ENCODE measurements at regions not wholly inside any gene's neighbourhood (a gene's known extent, or its start where the extent isn't known, plus 50 kb on each side); places are given as distances from the start of the nearest gene placed in this dataset.

GRCh38 chr12:88251798-88252197 is 109.7 kb downstream of the TMTC3 start:
- intact Hi-C loops (cut with micrococcal nuclease): no loop called here

GRCh38 chr12:88253371-88253978 is 111.4 kb downstream of the TMTC3 start:
- intact Hi-C loops (cut with micrococcal nuclease): no loop called here

DNA sequence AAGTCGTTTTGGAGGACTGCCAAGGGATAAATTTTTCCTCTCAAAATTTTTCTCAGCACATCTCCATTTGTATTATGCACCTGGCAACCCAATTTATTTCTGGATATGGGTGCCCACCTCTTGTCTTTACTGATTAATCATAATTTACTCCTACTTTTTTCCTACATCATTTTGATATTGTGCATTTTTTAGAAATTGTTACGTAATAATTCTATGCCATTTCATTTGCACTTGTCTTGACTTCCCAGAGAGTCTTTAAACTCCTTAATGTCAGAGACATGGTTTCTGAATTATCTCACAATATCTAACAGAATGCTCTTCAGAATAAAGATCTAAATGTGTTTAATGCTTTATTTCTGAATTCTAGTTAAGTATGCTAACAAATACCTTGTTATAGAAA is 113.1 kb downstream of the TMTC3 start:
- intact Hi-C loops (cut with micrococcal nuclease): no loop called here

DNA sequence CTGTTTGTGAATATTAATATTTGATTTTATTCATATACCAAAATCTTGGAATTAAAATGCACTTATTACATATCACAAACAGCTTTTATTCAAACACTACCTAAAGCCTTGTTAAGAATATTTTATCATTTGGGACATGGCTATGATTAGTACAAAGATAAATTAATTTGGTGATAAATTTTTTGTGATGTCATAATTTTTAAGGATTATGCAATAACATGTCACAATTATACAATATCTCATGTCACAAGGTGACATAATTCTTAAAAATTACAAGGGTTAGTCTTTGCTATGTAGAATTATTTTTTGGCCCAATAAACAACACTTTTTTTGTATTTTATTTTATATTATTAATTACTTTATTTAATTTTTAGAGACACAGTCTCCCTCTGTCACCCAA is 113.7 kb downstream of the TMTC3 start:
- intact Hi-C loops (cut with micrococcal nuclease): no loop called here

GRCh38 chr12:88258396-88258795 is 116.3 kb downstream of the TMTC3 start:
- intact Hi-C loops (cut with micrococcal nuclease): no loop called here

DNA sequence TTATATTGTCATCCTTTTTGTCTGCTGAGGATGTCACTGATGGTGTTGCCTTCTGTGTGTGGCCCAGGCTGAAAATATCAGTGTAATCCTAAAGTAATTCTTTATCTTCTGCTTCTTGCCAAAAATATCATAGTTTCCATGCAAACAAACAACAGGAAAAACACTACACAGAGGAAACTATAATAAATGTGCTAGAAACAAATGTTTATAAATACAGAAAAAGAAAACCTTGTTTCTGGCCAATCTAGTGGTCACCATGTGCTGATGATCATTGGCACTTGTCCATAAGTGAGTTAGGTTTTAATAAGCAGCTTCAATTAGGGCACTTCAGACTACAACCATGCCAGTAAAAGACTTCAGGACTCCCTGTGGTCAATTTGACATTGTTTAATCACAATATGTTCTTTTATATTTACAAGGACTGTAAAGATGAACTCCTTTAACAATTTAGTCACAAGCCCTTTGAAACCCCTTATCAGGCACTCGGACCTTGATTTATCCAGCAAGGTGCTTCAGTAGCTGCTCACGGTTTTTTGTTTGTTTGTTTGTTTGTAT is 124.8 kb downstream of the TMTC3 start:
- intact Hi-C loops (cut with micrococcal nuclease): no loop called here

- intact Hi-C loops (cut with micrococcal nuclease): no loop called here
These were observed 125.5 kb downstream of the TMTC3 start for GRCh38 chr12:88267630-88268029.

DNA sequence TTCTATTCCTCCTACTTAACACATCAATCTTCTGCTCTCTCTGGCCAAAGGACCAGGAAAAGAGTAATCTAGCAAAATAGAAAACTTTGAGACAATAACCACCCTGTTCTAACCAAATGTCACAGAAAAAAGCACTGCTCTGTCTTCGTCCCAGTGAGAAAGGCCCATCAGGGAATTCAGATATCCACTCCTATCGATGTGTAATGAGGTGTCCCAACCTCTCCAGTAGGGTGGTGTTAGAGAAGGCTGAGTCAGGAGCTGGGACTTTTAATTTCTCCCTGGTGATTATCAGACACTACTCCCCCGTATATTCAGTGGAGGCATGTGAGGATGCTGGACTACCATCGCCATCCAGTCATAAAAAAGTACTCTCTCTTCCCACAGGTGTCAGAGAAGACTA is 130.3 kb downstream of the TMTC3 start:
- intact Hi-C loops (cut with micrococcal nuclease): no loop called here

- intact Hi-C loops (cut with micrococcal nuclease): no loop called here
These were observed 131.3 kb downstream of the TMTC3 start for GRCh38 chr12:88273450-88273849.

GRCh38 chr12:88273875-88274274 is 131.8 kb downstream of the TMTC3 start:
- intact Hi-C loops (cut with micrococcal nuclease): no loop called here

DNA sequence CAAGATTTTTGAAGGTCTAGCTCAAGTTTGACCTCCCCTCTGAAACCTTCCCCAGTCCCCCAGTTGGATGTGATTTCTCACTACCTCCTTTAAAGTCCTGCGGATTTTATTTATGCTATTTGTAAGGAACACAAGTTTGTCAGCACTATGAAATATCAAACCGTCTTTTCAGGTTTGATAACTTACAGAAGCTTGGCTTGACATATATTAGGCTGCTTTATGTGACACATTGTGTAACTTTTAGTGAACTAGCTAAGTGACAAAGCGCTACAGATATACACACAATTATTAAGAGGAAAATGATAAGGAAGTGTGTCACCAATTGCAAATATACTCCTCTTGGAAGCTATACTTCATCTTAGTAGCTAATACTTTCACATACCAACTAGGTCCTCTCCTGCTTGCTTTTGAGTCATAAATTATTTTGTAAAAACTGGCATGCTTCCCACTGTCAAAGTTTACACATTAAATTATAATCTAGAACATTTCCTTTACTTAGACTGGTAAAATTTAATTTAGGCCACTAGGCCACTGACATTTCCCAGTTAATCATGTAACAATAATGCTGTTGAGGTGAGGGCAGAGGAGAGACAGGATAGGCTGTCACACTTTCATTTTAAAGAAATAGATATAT is 149.5 kb downstream of the TMTC3 start:
- intact Hi-C loops (cut with micrococcal nuclease): no loop called here

DNA sequence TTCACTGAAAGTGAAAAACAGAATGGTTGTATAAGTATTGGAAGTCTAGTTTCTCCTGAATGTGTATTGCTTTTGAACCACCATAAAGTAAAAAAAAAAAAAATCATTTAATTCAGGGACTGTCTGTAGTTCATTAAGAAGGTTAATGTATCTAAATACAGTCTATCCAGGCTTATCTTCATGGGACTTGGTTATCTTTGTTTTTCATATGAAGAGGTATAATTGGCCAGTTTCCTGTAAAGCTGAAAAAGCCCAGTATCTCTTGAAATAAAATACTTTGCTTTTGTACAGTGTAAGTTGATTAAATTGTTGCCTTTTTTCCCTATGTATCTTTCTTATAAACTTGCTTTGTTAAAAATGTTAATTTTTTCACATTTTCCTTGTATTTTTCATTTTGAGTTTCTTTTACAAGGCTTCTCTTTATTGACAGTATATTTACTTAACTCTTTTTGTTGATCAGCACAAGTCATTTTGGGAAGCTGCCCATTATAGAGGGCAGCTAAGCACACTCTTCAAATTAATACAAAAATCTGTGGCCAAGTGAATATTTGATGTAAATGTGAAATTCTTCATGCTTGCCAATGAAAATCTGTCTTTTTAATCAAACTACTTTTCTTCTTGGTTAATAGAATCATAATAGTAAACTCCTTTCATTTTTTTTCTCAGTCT is 156.0 kb downstream of the TMTC3 start:
- intact Hi-C loops (cut with micrococcal nuclease): loop anchor here (2.0 to 5.0 kb wide), 3 partner anchors 55 to 261 kb away; partner anchors contain the start of genes CEP290 and TMTC3

DNA sequence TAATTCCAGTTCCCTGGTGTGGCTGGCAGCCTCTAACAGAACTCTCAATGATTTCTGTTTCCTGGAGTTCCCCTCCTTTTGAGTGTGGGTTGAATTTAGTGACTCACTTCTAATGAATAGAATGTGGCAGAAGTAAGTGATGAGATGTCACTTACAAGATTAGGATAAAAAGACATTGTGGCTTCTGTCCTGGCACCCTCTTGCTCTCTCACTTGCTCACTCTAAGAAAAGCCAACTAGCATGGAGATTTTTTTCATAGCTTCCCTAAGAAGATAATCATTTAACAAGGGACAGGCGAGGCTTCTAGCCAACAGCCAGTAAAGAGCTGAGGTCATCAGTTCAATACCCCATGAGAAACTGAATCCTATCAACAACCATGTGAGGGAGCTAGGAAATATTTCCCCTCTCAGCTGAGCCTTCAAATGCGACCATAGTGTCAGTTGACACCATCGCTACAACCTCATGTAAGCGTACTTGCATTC is 156.7 kb downstream of the TMTC3 start:
- intact Hi-C loops (cut with micrococcal nuclease): loop anchor here (2.0 to 5.0 kb wide), 3 partner anchors 56 to 262 kb away; partner anchors contain the start of genes CEP290 and TMTC3

DNA sequence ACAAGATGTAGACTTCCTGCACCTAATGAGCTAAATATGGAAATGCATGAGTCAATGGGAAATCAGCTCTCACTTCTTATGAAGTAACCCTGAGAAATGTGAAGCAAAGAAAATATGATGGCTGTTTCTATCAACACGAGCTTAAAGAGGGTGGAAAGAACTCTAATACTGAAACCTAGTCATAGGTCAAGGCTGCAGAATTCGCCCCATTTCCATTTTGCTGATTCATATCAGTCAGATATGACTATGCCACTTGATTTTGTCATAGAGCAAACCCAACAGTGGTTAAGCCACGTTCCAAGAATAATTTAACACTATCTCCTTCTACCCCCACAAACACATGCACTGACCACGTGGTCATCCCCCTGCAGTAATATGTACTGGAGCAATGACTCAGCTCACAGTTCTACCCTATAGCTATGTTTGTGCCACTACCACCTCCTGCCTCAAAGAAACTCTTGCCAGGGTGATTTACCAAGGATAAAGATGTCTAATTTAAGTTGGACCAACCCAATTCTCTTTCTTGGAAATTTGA is 157.5 kb downstream of the TMTC3 start:
- intact Hi-C loops (cut with micrococcal nuclease): loop anchor here (2.0 to 5.0 kb wide), 3 partner anchors 57 to 262 kb away; partner anchors contain the start of genes CEP290 and TMTC3

DNA sequence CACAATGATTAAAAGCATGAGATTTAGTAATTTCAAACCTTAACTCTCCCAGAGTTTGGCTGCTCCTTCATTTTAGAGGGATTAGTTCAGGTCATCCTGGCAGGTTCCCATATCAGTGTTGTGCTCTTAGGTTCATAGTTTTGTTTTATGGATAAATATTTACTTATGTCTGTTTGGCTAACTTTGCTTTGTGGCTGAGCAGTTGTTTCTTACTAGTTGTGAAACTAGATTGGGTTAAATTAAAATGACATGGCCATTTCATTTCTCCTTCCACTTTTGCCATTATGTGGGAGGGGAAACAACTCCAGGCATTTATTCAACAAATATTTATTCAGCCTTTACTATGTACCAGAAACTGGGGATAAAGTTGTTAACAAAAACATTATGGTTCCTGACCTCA is 158.8 kb downstream of the TMTC3 start:
- intact Hi-C loops (cut with micrococcal nuclease): no loop called here

- intact Hi-C loops (cut with micrococcal nuclease): no loop called here
These were observed 161.2 kb downstream of the TMTC3 start for GRCh38 chr12:88303335-88303734.

DNA sequence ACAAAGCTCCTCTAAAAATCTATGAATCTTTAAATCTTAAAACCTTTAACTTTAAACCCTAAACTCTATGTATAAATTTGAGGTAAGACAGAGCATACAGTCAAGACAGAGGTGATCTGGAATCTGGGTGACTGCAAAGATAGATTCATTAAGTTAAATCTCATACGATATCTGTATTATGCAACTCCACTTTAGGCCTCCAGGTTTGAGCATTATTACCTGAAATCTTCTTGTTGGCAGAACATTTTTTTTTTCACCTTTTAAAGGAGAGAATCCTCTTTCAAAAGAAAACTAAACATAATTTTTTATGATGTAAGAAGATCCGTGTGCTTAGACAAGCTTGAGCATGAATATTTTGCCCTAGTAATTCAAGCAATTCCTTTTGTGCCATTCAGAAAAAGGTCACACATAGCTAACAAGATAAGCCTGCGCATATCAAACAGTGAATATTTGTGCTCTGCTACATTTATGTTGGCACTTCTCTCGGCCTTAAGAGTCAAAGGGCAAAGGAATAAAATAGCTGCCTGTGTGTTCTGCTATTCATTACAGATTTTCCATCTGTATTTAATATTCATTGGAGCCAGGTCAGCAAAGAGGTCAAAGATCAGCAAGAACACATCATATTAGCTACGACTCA is 163.3 kb downstream of the TMTC3 start:
- intact Hi-C loops (cut with micrococcal nuclease): no loop called here

DNA sequence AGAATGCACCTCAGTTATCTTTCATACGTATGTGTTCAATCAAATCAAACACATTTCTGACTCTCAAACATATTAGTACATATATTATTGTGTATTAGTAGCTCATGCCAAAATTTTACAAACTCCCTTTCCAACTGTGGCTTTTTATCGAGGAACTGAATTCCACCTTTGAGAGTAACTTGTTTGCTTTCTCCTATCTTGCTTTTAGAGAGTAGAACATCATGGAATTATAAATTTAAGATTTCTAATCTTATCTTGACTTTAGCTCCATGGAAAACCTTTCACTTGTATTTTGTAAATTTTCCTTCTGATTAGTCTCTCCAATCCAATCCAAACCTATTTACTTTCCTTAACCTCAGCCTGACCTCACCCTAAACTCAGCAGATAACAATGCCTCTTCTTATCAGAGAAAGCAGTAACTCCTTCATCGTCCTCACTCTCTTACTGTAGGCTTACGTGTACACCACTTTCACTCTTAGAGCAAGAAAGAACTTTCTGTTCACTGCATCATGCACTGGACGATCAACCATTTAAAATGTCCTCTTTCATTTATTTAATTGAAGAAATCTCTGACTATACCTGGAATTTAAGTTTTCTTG is 164.5 kb downstream of the TMTC3 start:
- intact Hi-C loops (cut with micrococcal nuclease): no loop called here

- intact Hi-C loops (cut with micrococcal nuclease): no loop called here
These were observed 165.9 kb downstream of the TMTC3 start for GRCh38 chr12:88307961-88308360.

DNA sequence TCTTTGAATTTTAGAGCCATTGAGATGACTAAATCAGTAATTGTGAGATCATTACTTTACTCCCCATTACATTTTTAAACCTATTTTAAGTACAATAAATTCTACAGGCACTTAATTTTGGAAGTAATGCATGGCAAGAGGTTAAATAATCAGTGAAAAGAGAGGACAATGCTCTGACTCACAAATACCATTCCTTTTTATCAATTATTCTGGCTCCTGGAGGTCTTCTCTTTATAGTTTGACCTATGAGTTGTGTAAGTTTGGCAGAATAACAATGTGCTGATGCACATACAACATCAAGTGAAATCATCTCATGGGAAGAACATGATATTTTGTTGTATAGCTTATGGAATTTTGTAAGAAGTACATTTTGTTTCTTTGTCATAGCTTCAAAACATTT is 166.7 kb downstream of the TMTC3 start:
- intact Hi-C loops (cut with micrococcal nuclease): no loop called here

DNA sequence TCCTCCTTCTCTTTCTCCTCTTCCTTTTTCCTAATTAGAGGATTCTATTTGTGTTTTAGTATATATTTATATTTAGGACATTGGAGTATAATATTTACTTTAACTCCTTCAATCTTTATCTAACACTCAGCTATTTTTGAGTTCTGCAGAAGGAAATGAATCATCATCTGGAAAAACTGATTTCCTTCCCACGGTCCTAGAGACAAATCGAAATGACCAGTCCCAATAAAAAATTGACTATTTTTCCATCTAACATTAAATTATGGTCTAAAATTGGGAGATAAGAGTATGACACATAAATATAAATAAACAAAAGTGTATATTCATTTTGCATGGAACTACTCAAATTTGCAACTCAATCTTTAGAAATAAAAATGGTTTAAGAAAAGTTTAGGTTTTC is 167.4 kb downstream of the TMTC3 start:
- intact Hi-C loops (cut with micrococcal nuclease): no loop called here
